NT2/D1 (cell line): ENCODE measurements at regions not wholly inside any gene's neighbourhood (a gene's known extent, or its start where the extent isn't known, plus 50 kb on each side); places are given as distances from the start of the nearest gene placed in this dataset.

Source experiments
- SUZ12 ChIP-seq: IDR thresholded peaks from 2 replicates; pipeline ENCODE4 v1.6.1; 2011; ENCODE audit not compliant: insufficient read length, insufficient read depth; ENCODE audit errors: extremely low read depth
- YY1 ChIP-seq: IDR thresholded peaks from 2 replicates; pipeline ENCODE4 v1.6.1; 2011; ENCODE audit not compliant: insufficient read length, insufficient read depth
- ZNF274 ChIP-seq: IDR thresholded peaks from 2 replicates; pipeline ENCODE4 v1.6.1; 2011; ENCODE audit warnings: mild to moderate bottlenecking, low read depth, low read length

GRCh38 chr16:72464597-72465368, 292.8 kb upstream of the PMFBP1 start:
- TF ChIP-seq ZNF274 (no peak), SUZ12 (no peak), YY1 (no peak)
